ENCODE measurements at regions not wholly inside any gene's neighbourhood (a gene's known extent, or its start where the extent isn't known, plus 50 kb on each side); places are given as distances from the start of the nearest gene placed in this dataset.

- Histone ChIP-seq H3K9me3 (peaks cover 7 to 17% of the 10 kb centered on the region in 2 donors), H3K27ac (no peak overlapping the region), H3K36me3 (no peaks in the 10 kb centered on the region), H3K4me3 (no peak overlapping the region), H3K4me1 (no peaks in the 10 kb centered on the region), H3K27me3 (peaks cover 0 to 10% of the 10 kb centered on the region in 2 donors)
- DNase-seq (ENCODE audit: low spot score in 2 of 2): no peak
- no peak for TF ChIP-seq POLR2A (IDR thresholded peaks at IDR 0.05)
- no peak for TF ChIP-seq POLR2AphosphoS5 (IDR thresholded peaks at IDR 0.05)
- TF ChIP-seq CTCF (IDR thresholded peaks at IDR 0.05): no peak
- intact Hi-C loops (cut with DNase I; ENCODE audit: low total_unique reads): no loop called here
Measured at GRCh38 chr19:57052081-57052480, 67.7 kb upstream of the USP29 start.

- intact Hi-C loops (cut with DNase I; ENCODE audit: low total_unique reads): no loop called here
- Histone ChIP-seq H3K27ac (no peak overlapping the region), H3K9me3 (peaks cover 4 to 17% of the 10 kb centered on the region in 2 donors), H3K36me3 (no peaks in the 10 kb centered on the region), H3K4me3 (no peak overlapping the region), H3K27me3 (peaks cover 0 to 10% of the 10 kb centered on the region in 2 donors), H3K4me1 (no peaks in the 10 kb centered on the region)
- no peak for TF ChIP-seq CTCF (IDR thresholded peaks at IDR 0.05)
- no peak for TF ChIP-seq POLR2A (IDR thresholded peaks at IDR 0.05)
- TF ChIP-seq POLR2AphosphoS5 (IDR thresholded peaks at IDR 0.05): no peak
- no peak for DNase-seq (ENCODE audit: low spot score in 2 of 2)
Measured at GRCh38 chr19:57053401-57053800, 66.4 kb upstream of the USP29 start.

GRCh38 chr19:57055956-57056355 lies 63.8 kb upstream of the USP29 start:
- H3K36me3 ChIP-seq: no peaks in the 10 kb centered on the region

GRCh38 chr19:57057036-57057686 lies 62.6 kb upstream of the USP29 start:
- H3K27me3 ChIP-seq: peaks cover 0 to 10% of the 10 kb centered on the region in 2 donors
- no peak for DNase-seq (ENCODE audit: low spot score in 2 of 2)
- no peak for TF ChIP-seq CTCF (IDR thresholded peaks at IDR 0.05)
- no peak for TF ChIP-seq POLR2AphosphoS5 (IDR thresholded peaks at IDR 0.05)
- no peaks in the 10 kb centered on the region for H3K36me3 ChIP-seq
- no peaks in the 10 kb centered on the region for H3K4me1 ChIP-seq
- peaks cover 0 to 7% of the 10 kb centered on the region in 2 donors for H3K9me3 ChIP-seq
- no peak overlapping the region for H3K4me3 ChIP-seq
- intact Hi-C loops (cut with DNase I; ENCODE audit: low total_unique reads): no loop called here
- H3K27ac ChIP-seq: no peak overlapping the region

More at GRCh38 chr19:57055956-57056355, 63.8 kb upstream of the USP29 start:
- intact Hi-C loops (cut with DNase I; ENCODE audit: low total_unique reads): no loop called here
- H3K27ac ChIP-seq: no peak overlapping the region
- H3K27me3 ChIP-seq: peaks cover 0 to 10% of the 10 kb centered on the region in 2 donors
- H3K4me3 ChIP-seq: no peak overlapping the region
- H3K9me3 ChIP-seq: peaks cover 4 to 10% of the 10 kb centered on the region in 2 donors
- no peak for DNase-seq (ENCODE audit: low spot score in 2 of 2)
- no peaks in the 10 kb centered on the region for H3K4me1 ChIP-seq
- TF ChIP-seq CTCF (IDR thresholded peaks at IDR 0.05) (no peak), POLR2A (IDR thresholded peaks at IDR 0.05) (no peak)

GRCh38 chr19:57058871-57059270 lies 60.9 kb upstream of the USP29 start:
- Histone ChIP-seq H3K4me1 (no peaks in the 10 kb centered on the region), H3K27me3 (peaks cover 0 to 12% of the 10 kb centered on the region in 2 donors), H3K36me3 (no peaks in the 10 kb centered on the region), H3K4me3 (no peak overlapping the region), H3K27ac (no peak overlapping the region), H3K9me3 (peaks cover 0 to 24% of the 10 kb centered on the region in 2 donors)
- intact Hi-C loops (cut with DNase I; ENCODE audit: low total_unique reads): no loop called here
- DNase-seq (ENCODE audit: low spot score in 2 of 2): no peak
- TF ChIP-seq CTCF (IDR thresholded peaks at IDR 0.05) (no peak), POLR2A (IDR thresholded peaks at IDR 0.05) (no peak), POLR2AphosphoS5 (IDR thresholded peaks at IDR 0.05) (no peak)

Measured in breast epithelium (tissue), 4 donors.